Hematopoietic multipotent progenitor cell treated with erythropoietin and hydrocortisone succinate and interleukin-3 and kit ligand, for 15 days (in vitro differentiated cells): ENCODE measurements at regions not wholly inside any gene's neighbourhood (a gene's known extent, or its start where the extent isn't known, plus 50 kb on each side); places are given as distances from the start of the nearest gene placed in this dataset.

Experiments used
- DNase-seq: peaks from one replicate; pipeline ENCODE4 v3.0.0-alpha.2; 2015; ENCODE audit warnings: low spot score

DNA sequence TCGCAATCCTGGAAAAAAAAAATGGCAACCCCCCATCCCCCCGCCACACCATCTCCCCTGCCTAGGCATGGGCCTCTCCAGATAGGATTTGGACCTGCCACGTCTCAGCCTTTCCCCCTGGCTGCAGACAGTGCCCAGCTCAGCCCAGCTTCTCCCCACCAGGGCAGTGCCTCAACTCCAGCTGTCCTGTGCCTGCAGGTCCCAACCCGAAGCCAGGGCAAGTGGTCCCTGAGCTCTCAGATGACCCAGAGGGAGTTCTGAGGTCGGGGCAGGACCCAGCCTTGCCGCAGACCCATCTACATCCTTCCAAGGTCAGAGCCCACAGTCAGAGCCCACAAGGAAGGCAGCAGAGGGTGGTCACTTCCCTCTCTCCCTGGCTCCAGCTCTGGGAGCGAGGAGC is 86.7 kb upstream of the POU3F1 start:
- DNase-seq, result no peak

DNA sequence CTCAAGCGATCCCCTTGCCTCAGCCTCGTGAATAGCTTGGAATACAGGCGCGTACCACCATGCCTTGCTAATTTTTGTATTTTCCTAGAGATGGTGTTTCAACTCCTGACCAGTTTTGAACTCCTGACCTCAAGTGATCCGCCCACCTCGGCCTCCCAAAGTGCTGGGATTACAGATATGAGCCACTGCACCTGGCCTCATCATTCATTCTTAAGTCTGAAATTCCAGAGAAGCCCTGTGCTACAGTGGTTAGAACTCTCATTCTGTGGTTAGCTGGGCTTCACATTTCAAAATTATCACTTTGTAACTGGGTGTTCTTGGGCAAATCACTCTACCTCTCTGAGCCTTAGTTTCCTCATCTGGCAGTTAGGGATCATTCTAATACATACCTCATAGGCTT is 86.1 kb upstream of the POU3F1 start:
- no peak for DNase-seq

DNA sequence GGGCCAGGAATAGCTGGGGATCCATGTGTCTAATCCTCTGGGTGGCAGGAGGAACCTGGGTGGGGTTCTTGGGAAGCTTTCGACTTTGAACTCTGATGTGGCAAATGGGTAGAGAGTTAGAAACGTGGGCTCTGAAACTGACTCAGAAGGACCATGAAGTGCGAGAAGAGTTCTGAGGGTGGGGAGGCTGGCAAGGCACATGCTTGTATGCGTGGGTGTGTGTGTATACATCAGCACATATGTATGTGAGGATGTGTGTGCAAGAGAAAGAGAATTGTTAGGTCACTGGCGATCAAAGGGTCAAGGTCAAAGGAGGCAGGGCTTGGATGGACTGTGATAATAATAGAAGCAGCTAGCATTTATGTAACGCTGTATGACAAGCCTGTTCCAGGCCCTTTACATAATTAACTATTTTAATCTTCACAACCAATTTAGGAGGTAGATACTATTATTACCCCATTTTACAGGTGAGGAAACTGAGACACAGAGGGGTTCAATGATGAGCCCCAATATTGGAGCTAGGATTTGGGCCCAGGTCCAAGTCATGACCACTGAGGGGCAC is 84.5 kb upstream of the POU3F1 start:
- no peak for DNase-seq

DNA sequence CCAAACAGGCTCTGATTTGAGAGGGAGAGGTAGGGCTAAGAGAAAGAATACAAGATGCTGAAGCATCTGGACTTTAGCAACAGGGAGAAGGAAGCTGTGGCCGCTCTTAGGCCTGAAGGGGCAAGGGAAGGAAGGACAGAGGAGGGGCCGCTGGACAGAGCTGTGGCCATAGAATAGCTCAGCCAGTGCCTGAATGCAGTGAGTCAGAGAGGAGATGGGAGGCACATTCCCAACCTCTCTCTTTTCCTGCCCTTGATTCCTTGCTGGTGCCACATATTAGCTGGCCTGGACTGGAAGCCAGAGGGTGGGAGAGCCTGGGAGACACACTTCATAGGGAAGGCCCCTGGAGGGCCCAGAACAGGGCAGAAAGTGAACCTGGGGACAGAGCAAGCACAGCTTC is 83.4 kb upstream of the POU3F1 start:
- DNase-seq, result no peak

DNA sequence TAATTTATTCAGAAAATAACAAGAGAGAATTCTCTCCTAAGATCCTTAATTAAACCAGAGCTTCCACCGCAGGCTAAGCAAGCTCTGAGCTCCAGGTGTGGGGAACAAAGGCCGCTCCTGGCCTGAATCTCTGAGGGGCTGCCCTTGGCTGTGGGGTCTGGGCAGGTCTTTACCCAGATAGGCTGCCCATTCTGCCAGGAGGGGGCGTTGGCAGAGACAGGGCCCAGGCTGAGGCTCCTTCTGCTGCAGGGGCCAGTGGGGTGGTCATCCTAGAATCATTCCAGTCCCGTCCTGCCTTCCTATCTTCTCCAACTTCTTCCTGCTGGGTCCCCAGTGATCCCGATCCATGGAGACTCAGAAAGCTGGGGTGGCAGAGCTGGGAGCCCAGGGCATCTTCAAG is 82.9 kb upstream of the POU3F1 start:
- no peak for DNase-seq

DNA sequence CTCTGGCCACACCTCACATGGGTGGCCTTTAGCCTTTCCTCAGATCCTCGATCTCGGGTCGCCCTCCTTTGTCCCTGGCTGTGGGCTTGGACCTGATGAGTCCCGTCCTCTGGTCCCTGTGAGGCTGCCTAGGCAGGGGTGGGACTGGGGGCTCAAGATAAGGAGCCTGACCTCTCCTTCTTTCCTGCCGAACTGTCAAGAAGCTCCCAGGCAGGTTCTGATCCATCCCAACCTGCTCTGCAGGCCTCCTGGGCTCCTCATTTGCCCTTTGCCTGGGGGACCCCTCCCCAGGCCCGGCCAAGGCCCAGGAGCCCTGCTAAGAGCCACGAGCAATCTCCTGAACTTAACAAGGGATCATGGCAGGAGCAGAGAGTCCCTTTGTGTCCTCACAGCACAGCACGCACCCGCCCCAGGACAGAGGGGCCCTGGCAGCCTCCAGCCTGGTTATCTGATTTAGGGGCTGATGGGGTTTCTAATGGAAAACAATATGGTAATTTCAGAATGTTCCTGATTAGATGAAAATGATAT is 82.4 kb upstream of the POU3F1 start:
- DNase-seq, result no peak

DNA sequence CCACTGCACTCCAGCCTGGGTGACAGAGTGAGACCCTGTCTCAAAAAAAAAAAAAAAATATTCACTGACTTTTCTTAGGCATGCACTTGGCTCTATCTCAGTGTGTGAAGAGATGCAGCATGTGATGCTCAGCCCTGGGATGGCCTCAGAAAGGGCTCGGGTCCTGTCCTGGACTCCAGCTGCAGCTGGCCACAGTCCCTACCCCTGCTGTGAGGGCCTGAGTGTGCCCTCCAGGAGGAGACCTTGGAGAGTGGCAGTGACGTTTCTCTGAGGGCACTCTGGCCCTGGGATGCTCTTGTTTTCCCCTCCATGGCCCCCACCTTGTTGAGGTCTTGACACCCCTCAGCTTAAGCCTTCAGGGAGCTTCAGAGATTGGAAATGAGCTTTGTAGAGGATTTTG is 81.9 kb upstream of the POU3F1 start:
- no peak for DNase-seq

DNA sequence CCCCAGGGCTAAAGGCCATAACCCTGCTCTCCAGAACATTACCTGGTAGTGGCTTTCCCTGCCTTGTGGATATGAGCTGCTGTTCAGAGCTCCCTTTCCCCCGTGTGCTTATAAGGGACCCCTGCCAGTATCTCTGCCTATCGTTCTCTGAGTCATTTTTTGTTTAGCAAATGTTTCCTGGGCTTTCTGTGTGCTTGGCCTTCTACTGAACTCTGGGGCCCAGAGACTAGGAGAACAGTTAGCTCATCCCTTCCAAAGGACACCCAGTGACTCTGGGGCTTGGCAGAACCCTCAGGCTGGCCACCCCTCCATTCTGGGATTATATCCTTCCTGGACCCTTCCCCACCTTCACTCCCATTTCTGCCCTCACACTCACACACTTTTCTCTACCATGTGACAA is 80.8 kb upstream of the POU3F1 start:
- DNase-seq, result no peak

DNA sequence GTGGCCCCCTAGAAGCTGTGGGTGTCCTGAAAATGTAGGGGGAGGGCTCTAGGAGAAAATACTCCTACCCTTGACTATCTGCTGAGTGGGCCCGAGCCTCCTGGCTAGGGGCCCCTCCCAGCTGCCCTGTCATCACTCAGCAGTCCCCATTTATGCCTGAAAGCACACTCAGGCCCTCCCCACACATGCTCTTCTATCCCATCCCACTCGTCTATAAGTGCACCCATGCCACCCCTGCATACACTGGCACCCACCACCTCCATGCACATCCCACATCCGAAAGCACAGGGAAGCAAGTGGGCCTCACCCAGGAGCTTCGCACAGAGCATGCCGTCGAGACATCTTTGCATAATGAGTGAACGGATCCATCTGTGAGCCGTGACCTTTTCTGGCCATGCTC is 80.4 kb upstream of the POU3F1 start:
- no peak for DNase-seq

DNA sequence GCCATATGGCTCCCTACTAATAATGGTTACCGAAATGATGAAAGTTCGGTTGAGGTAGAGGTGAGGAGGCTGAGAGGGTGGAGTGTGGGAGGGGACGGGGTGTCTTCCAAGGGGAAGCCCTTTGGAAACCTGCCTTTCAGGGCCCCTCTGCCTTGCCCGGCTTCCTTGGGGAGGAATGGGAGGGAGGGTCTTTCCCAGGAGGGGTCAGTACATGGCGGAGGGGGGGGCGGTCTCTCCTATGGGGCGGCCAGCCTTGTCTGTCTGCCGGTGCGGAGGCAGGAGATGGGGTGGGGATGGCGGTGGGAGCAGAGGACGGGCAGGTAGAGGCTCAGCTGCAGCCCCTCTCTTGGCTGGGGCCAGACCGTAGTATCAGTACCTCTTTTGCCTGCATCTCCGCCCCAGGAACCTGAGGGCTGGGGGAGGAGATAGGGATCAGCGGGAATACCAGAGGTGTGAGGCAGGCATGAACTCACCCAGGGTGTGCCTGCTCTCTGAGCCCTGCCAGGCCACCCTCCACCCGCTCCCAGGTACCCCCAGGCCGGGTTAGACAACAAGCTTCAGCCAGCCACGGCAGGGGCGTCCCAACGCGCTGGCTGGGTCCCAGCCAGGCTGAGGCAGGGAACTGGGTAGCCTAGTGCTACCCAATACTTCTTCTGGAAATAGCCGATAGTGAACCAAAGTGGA is 79.4 kb upstream of the POU3F1 start:
- DNase-seq, result no peak

DNA sequence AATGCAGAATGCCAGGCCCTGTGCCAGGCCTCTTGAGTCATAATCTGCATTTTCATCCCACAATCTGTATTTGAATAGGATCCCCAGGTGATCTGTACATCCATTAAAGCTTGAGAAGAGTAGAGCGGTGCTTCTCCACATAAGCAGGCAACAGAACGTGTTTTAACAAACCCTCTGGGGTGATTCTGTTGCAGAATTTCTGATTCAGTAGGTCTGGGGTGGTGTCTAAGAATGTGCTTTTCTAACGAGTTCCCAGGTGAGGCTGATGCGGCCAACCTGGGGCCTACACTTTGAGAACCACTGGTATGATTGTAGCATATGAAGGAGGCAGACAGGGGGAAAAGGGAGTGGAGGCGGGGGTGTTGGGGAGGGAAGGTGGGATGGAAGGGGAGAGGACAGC is 78.4 kb upstream of the POU3F1 start:
- no peak for DNase-seq

DNA sequence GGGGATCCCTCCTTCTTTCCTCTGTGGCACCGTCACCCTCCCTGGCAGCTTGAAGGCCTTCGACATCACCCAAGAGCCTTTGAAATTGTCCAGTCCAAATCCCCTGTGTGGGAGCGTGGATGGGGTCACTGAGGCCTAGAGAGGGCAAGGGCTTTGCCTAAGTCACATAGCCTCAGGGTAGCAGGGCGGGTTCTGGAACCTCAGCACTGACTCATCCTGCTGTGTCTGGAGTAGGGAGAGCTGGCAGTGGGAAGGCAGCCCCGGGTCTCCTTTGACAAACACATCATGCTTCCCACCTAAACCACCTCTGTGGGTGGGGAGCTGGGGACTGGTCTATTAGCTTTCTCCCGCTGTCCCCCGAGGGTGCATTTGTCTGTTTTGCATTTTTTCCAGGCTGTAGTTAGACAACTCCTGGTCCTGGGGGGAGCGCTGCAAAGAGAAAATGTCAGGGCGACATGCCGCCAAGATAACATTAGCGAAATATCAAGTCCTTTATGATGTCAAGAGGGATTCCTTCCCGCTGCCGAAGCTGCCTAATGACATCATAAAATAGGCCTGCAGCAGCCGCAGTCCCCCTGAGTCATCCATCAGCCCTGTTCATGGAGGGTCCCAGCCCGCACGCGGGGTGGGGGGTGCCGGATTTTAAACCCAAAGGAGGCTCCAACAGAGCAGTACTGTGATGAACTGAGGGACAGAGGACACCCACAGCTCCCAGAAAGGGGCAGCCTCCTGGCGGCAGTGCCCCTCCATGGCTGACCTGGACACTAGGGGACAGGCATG is 77.0 kb upstream of the POU3F1 start:
- DNase-seq, result no peak

DNA sequence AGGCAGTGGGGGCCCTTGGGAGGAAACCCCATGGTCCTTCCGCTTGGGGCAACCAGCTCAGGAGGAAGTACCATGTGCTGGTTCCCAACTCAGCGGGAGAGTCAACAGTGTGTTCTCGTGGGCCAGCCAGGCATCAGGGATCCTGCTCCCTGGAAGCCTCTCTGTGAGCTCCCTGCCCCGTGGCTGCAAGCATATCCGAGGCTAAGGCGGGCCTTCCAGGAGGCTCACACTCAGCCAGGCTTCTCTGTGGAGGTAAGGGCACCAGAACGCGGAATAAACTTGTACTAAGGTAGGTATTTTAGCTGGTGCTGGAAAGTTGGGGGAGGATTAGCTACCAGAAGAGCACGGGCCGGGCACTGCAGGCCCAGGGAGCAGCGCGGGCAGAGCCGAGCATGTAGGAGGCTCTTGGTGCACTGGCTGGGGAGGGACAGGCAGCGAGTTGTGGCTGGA is 74.7 kb upstream of the POU3F1 start:
- DNase-seq, result no peak

DNA sequence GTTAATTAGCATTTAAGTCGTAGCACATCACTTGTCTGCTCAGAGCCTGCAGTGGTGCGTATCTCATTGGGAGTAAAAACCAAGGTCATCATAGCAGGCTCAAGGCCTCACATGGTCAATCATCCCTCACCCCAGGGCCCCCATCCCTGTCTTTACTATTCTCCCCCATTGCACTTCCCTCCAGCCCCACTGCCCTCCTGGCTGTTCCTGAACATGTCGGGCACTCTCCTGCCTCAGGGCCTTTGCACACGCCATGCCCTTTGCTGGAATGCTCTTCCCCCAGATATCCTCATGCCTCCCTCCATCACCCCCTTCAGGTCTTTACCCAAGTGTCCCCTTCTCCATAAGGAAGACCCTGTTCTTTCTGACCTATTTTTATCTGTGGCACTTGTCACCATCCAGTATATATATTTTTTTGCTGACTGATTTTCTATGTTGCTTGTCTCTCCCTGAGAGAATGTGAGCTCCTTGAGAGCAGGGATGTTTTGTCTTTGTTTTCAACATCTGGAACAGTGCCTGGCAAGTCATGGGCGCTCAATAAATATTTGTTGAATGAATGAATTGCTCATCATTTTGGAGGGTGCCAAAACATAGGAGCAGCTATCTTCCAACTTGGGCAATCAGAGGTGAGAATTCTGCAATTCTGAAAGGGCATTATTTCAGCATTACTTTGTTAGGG is 74.1 kb upstream of the POU3F1 start:
- no peak for DNase-seq

DNA sequence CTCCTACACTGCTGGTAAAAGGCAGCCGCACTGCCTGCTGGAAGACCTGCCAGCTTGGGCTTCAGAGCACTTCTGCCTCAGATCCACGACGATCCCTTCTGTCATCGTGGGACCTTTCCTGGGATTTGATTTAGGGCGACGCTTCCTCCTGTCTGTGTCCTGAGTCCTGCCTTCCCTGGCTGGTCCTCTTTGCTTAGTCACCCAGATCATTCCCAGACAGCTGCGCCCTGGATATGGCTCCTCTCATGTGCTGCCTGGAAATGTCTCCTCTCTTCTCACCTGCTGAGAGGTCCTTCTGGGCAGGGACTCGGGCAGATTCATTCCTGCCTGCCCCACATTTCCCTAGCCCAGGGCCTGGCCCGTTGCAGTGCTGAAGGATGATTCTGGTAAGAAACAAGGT is 72.4 kb upstream of the POU3F1 start:
- no peak for DNase-seq

DNA sequence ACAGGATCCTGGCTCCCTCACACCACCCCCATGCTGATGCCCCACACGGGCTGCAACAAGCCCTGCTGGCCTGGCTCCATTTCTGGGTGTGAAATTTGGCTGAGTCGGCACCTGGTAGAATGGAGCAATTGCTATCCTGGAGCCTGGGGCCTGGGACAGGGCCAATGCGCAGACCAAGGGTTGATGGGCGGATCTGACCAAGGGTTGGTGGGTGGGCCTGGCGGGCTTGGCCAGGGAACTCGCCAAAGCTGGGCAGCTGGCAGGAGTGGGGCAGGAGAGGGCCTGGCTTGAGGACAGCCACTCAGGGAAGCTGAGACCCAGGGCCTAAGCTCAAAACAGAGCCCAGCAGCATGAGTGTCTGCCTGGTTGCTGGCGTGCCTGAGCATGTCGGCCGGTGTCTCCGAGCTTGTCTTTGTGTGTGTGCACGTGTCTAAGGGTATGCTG is 70.9 kb upstream of the POU3F1 start:
- DNase-seq, result no peak

DNA sequence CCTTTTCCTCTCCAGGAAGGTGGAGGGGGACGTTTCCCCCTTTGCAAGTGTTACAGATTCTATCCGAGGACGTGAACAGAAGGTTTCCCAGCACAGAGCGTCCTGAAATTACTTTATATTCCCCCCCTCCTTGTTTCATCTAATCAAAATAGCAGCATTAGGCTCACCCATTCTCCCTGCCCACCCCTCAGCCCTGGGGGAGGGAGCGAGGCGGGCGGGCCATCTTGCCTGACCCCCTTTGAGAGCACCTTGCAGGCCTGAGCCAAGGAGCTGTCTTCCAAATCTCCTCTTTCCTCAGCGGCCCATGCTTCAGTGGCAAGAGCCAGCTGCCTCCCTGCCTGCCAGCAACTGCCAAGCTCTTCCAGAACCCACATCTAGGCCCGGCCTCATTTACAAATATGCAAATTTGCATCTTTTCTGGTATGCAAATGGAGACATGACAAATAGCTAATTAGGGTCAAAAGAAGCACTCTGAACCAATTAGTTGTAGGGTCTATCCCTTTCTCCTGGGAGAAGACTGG is 69.1 kb upstream of the POU3F1 start:
- no peak for DNase-seq

DNA sequence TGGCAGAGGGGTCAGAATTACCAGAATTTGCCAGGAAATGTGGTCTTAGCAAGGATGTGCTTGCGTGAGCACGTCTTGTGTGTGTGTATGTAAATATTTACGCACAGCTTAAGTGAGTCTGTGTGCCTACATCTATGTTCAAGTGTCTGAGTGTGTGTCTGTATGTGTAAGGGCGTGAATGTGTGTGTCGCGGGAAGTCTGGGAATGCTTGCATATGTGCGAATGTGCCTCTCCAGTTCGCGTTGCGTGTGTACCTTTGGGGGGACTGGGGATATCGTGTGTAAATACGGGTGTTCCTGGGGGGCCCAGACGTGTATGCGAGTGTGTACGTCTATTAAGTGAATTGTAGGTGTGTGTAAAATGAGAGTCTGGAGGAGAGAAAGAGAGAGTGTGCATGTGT is 68.6 kb upstream of the POU3F1 start:
- no peak for DNase-seq

DNA sequence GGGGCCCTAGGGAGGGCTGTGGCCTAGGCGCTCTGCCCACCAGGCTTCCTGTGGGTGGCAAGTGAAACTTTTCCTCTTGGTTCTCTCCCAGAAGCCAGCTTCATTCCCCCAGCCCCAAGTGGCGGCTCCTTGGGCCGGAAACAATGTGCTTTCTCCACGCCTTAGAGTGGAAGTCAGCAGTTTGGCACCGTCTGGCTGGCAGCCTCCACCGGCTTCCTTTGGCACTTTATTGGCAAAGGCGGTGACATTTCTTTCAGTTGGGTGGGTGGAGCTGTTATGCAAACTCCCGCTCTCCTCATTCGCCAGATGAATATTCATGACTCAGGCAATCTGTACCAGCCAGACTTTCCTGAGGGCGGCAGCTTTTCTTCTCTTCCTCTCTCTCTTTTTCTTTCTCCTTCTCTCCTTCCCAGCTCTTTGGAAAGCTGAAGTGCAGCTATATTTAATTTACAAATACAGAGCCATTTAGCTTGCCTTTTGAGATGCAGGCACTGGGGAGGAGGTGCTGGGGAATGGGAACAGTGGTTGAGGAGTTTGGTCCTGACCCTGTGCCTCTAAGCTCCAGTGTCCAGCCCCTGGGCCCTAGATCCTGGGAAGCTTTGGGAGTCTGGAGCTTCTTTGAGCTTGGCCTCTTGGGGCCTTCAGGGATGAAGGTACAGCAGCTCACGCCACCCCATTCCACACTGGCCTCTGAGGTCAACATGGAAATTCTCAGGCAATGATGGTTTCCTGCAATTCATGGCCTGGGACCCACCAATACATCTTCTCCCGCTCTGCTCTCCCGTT is 67.8 kb upstream of the POU3F1 start:
- no peak for DNase-seq

DNA sequence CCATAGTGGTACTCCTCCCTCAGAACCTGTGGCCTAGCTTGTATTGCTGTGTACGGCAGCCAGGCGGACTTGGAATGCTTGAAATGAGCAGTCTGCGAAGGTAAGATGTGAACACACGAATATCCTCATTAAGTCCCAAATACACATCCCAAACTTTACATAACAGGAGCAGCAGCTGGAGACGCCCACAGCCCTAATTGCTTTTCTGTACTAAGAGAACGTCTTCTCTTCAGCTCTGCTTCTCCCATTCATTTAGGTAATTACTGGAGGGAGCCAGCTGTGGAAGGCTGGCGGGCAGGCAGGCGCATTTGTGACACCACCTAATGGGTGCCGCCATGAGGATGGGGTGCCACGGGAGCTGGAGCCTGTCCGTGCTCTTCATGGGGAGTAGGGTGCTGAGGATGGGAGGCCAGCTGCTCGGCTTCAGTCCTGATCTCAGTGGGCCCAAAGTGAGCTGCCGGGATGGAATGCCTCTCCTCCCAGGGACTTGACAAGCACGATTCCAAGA is 66.6 kb upstream of the POU3F1 start:
- DNase-seq, result no peak

DNA sequence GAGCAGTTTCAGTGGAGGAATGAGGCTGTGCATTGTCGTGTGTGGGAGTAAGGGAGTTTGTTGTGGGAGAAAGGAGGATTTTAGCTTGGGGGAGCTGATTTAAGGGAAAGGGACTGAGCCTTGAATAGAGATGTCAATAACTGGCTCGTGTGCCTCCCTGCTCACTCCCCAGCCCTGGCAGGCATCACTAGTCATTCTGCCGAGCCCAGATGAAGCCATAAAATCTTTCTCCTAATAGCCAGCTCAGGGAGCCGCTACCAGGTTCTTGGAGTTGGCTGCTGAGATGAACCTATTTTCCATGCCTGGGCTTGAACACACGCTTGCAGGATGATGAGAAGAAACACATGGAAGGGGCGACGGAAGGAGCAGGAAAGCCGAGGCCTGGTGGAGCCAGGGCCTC is 65.0 kb upstream of the POU3F1 start:
- DNase-seq, result no peak
